Gastrocnemius medialis (tissue), 4 donors: ENCODE measurements at regions not wholly inside any gene's neighbourhood (a gene's known extent, or its start where the extent isn't known, plus 50 kb on each side); places are given as distances from the start of the nearest gene placed in this dataset.

ENCODE experiments used
- POLR2A ChIP-seq, 2 donors: fragments of 450-650 bp; IDR thresholded peaks; one replicate each; pipeline ENCODE4 v1.6.1; 2017; ENCODE audit warnings: antibody characterized with exemption in 2 of 2, mild to moderate bottlenecking in 2 of 2, moderate library complexity in 2 of 2
- TF ChIP-seq, protein P1 (sequence below), 5 experiments: fragments of 450-650 bp in 3 of 5; fragments of 200-600 bp in 2 of 5; sonication (generic) in 2 of 5; IDR thresholded peaks in 4 of 5; conservative IDR thresholded peaks in 1 of 5; 1 replicate in 4 of 5; 2 replicates in 1 of 5; pipeline ENCODE4 v1.5.1; 2016 to 2019; ENCODE audit warnings: antibody characterized with exemption in 5 of 5, mild to moderate bottlenecking in 3 of 5, moderate library complexity in 3 of 5

GRCh38 chr13:48156466-48156865, 61.6 kb upstream of the MED4 start:
- TF ChIP-seq, protein P1, sequence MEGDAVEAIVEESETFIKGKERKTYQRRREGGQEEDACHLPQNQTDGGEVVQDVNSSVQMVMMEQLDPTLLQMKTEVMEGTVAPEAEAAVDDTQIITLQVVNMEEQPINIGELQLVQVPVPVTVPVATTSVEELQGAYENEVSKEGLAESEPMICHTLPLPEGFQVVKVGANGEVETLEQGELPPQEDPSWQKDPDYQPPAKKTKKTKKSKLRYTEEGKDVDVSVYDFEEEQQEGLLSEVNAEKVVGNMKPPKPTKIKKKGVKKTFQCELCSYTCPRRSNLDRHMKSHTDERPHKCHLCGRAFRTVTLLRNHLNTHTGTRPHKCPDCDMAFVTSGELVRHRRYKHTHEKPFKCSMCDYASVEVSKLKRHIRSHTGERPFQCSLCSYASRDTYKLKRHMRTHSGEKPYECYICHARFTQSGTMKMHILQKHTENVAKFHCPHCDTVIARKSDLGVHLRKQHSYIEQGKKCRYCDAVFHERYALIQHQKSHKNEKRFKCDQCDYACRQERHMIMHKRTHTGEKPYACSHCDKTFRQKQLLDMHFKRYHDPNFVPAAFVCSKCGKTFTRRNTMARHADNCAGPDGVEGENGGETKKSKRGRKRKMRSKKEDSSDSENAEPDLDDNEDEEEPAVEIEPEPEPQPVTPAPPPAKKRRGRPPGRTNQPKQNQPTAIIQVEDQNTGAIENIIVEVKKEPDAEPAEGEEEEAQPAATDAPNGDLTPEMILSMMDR (IDR thresholded peaks at IDR 0.05 in 4 of 5, conservative IDR thresholded peaks at IDR 0.05 in 1 of 5) = no peak
- no peak for TF ChIP-seq POLR2A (IDR thresholded peaks at IDR 0.05)
